GM18867 (cell line): ENCODE measurements at regions not wholly inside any gene's neighbourhood (a gene's known extent, or its start where the extent isn't known, plus 50 kb on each side); places are given as distances from the start of the nearest gene placed in this dataset.

Experiments
- ATAC-seq: cut with Tn5 transposase; IDR thresholded peaks from one replicate; pipeline ENCODE4 v1.9.1; 2021; ENCODE audit warnings: mild to moderate bottlenecking, moderate library complexity; ENCODE audit not compliant: unreplicated experiment

DNA sequence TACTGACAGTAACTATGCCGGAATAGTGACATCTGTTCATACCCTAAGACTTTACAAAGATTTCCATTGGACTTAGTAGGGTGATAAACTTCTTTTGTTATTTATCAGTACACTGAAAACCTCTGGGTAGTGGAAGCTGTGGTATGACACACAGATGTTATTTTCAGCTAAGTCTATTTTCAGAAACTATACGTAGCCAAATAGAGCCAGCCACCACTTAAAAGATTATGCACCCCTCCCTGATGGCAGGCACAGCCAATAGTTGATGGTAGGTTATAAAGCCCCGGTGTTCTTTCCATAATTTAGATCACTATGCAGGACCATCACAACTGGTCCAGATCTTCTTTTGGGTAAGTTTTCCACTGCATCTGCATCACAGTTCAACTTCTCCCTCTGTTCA, 1603.2 kb upstream of the PABPC4L start:
- ATAC-seq = no peak

DNA sequence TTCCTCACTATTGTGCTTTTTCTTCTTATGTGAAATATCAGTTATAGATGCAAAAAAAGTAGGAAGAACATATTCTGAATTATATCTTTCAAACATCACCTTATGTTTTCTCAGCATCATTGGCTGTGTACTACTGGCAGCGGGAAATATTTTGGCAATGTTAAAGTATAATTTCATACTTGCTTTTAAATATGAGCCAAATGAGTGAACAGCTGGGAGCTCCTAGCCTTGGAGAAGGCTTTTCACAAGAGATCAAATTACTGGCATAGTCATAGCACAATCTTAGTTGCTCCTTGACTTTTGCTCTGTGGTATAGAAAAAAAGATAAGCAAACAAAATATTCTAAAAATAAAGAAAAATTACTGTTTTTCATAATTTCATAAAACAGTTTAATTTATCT, 1575.8 kb upstream of the PABPC4L start:
- ATAC-seq = no peak

DNA sequence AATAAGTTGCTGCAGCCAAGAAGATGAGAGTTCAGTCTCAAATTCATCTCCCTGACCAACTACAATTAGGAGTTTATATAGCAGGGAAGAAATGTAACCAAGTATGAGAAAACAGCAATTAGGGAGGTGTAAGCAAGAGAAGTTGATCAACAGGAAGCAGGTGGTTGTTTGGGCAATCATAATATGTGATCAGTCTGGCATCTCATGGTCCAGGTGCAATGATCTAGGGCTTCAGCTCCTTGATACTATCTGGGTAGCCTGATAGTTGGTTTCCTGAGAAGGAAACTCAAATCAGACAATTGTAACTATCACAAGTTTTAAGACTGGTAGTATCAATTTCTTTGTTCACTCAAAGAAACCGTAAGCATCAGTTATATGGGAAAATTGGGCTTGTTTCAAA, 1574.3 kb upstream of the PABPC4L start:
- no peak for ATAC-seq

DNA sequence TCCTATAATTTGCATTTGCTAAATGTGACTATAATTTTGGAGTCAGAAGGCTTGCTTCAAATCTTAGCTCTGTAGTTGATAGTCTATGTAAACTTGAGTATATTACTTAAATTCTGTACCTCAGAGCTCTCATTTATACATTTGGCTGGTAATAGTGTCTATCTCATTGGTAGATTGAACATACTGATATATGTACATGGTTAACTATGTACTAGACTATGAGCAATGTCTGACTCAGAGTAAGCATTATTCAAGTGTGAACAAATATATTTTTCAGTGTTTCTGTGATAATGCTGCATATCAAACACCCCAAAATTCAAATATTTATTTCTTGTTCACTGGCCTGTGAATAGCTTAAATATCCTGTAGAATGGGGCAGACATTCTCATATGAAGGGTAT, 1568.9 kb upstream of the PABPC4L start:
- ATAC-seq = no peak

DNA sequence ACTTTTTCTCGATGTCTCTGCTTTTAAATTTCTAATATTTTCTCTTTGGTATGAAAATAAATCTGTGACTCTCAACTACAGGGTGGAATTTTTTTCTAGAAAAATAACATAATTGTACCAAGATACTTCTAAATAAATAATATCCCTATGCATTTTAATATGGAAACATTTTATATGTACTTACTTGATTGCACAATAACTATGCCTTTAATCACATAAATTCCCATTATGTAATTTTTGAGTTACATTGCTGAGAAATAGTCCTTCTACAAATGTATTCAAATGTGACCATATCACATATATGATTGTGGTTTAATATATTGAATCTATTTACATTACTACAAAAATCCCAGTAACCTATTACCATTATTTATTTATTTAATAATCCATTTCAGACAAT, 1543.3 kb upstream of the PABPC4L start:
- ATAC-seq = no peak

DNA sequence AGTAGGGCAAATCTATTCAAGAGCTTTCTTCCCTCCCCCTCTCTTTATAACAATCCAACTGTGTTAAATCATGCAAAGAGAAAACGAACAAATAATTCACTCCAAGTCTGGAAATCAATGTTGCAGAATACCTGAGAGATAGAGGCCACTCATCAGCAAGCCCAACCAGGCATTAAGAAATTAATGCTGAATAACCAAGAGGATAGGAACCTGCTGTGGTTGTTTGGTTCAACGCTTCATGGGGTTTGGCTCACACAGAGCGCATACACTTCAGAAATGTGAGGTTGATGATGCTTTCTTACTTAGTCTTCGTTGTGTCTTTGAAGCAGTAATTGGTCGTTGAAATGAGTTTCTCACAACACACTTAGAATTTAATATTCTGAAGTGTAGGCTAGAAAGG, 1540.0 kb upstream of the PABPC4L start:
- no peak for ATAC-seq

DNA sequence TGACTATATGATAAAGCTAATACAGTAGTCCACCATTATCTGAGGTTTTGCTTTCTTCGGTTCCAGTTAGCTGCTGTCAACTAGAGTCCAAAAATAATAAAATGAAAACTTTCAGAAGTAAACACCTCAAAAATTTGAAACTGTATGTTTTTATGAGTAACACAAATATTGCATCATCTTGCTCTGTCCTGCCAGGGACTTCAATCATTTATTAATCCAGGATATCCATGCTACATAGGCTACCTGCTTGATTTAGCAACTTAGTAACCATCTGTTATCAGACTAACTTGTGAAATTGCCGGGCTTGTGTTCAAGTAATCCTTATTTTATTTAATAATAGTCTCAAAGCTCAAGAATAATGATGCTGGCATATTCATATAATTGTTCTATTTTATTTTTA, 1537.8 kb upstream of the PABPC4L start:
- ATAC-seq = no peak

DNA sequence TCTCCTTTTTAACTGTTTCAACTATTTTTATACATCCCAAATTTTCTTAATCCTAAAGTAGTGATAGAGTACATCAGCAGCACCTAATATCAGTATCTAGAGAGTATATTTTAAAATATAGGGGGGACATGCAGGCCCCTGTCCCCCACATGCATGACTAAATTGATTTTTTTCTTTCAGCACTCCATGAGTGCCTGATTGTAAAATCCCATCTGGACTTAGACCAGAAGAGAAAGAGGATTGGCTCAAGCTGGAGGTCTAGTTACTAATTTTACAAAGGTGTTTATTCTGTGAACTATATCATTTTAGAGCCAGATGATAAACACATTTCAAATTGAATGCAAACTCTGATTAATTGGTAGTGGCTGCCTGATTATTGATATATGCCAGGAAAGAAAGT, 1533.9 kb upstream of the PABPC4L start:
- no peak for ATAC-seq

DNA sequence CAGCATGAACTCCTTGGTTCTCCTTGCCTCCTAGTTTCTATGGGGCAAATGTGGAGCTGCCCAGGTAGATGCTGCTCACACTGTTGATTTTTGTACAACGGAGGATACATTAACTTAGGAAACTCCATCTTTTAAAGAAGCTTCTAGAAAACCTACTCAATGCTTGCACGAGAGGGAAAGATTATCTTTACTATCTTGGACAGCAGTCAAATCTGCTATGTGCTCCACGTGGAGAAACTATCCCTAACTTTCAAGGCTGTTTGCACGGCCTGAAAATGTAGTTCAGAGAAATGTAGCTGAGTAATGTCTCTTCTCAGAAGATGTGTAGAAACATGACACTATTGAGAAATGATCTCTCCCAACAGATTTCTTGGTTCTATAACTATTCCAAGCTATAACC, 1530.9 kb upstream of the PABPC4L start:
- ATAC-seq = no peak

DNA sequence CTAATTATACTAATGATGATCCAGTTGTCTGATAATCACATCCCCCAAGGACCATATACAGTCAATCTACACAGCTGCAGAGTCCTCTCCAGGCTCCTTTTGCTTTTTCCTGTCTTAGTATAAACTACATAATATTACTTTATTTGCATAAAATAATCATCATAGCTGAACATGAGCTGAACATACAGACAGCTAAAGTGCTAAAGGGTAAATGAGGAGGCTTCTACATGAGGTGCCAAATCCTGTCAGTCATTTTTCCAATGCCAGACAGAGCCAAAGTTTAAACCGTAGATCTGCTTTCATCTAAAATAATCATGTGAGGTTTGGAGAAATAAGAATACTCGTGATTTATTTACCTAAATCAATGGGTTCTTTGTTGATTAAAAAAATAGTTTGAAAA, 1530.1 kb upstream of the PABPC4L start:
- no peak for ATAC-seq

DNA sequence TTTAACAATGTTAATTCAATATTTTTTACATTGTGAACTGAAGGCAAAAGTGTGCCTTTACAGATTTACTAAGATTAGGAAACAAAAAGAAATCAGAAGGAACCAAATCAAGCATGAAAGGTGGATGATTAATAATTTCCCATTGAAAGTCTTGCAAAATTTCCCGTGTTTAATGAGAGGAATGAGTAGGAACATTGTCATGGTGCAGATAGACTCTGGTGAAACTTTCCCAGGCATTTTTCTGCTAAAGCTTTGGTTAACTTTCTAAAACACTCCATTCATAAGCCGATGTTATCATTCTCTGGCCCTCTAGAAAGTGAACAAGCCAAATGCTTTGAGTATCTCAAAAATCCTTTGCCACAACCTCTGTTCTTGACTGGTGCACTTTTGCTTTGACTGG, 1522.8 kb upstream of the PABPC4L start:
- ATAC-seq = no peak

DNA sequence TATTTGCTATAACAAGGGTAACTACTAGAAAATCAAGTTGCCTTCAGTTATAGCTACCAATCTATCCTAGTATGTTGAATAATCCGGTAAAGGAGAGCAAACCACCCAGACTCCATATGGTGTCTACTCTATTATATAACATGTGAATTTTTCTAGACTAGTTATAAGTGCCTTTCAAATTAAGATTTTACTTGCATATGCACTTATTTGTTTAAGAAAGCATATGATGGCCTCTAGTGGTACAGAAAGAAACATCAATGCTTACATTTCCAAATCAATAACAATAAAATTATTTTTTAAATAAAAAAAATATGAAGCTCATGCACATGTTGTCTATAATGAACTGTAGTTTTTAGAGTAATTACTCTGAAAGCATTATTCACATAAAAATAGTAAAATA, 1516.4 kb upstream of the PABPC4L start:
- no peak for ATAC-seq

DNA sequence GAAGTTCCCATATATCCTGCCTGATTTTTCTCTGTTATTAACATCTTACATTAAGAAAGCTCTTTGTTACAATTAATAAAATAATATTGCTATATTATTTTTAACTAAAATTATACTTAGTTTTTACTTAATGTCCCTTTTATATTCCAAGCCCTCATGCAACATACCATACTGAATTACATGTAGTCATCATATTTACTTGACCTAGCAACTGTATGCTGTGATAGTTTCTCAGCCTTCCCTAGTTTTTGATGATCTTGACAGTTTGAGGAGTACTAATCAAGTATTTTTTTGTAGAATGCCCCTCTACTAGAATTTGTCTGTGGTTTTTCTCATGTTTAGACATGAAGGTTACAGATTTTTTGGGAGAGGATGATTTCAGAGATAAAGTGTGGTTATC, 1503.8 kb upstream of the PABPC4L start:
- no peak for ATAC-seq

DNA sequence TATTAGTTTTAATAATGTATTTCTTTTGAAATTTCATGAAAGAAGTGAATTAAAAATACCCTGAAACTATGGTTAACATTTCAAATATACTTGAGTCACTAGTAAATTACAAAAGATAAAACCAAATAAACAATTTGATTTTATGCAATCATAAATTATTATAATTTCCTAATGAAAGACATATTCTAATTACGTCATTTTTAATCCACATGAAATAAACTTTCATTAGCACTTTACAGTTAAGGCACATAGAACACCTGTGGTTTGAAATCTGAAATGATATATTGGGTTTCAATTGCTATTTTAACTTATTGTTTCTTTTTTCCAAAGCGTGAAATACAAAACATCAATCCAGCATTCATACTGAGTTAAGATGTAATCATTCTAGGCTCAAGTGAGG, 1492.5 kb upstream of the PABPC4L start:
- no peak for ATAC-seq

DNA sequence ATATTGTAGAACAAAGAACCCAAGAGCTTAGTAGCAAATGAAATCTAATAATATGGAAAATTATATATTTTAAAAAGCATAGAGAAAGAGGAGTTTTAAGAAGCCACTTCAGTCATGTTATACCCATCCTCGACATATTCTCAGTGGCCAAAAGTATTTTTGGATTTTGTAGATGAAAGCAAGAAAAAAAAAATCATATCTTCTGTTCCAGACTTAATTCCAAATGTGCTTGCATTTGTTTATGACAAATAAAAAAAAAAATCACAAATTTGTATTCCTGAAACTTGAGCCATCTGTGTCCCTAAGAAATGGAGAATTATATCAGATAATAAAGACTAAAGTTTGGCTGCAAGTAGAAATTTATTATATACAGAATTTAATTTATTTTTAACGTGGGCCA, 1482.4 kb upstream of the PABPC4L start:
- no peak for ATAC-seq

DNA sequence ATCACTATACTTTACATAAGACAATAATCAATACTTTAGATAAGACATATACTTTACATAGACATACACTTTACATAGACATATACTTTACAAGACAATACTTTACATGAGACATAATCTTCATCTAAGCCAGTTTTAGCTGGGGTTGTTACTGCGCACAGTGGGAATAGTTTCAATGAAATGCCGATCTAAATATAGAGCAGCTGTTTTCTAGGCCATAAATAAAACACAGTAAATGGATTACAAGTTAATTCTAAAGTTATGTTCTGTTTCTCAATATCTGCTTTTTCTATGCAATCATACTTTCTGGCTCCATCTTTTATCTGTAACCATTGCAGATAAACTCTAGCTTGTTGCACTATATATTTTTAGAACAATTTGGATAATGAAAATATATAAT, 1470.6 kb upstream of the PABPC4L start:
- no peak for ATAC-seq

DNA sequence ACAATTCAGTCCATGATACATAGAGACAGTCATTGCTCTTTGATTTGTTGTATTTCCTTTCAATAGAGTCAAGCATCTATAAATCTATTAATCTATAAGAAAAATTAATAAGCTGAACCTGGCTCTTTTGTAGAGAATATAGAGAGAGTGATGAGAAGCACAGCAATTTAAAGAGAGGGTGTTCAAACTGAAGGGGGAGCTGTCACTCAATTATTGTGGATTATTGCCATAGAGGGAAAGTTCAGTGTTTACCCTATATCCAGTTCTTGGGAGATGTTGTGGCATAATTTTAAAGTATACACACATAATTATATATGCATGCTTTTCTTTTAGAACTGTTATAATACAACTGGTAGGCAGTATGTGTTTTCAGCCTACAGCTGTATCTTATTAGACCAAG, 1469.0 kb upstream of the PABPC4L start:
- no peak for ATAC-seq
